ENCODE measurements at regions not wholly inside any gene's neighbourhood (a gene's known extent, or its start where the extent isn't known, plus 50 kb on each side); places are given as distances from the start of the nearest gene placed in this dataset.

- no peaks in the 10 kb centered on the region for H3K23me2 ChIP-seq (ENCODE audit: low read depth, low read length)
- H3K4me1 ChIP-seq (replicated peaks in 1 of 4; ENCODE audit: control insufficient read depth in 3 of 4, insufficient read depth in 4 of 4, low read length in 3 of 4): peaks cover 0 to 14% (median 11%) of the 10 kb centered on the region in 4 experiments; a peak in 6 of 7 replicates
- POLR2A ChIA-PET (ENCODE audit: partially characterized antibody): interaction anchor here (0.6 kb wide), 1 partner anchor 337 kb away, joined by 3 read pairs; no protein-coding TSS in a partner anchor
- no peak overlapping the region for H2BK5ac ChIP-seq (ENCODE audit: low read depth, low read length)
- H3K79me2 ChIP-seq (ENCODE audit: control insufficient read depth in 1 of 2, insufficient read depth in 2 of 2, low read length in 2 of 2): no peaks in the 10 kb centered on the region
- H2AK5ac ChIP-seq (ENCODE audit: low read depth, low read length): no peak overlapping the region
- no peak overlapping the region for H2BK120ac ChIP-seq (replicated peaks; ENCODE audit: low read depth, low read length)
- CTCF ChIA-PET (ENCODE audit: partially characterized antibody): interaction anchor here (2.8 kb wide), 1 partner anchor 10 kb away, joined by 12 read pairs; no protein-coding TSS in a partner anchor
- H4K20me1 ChIP-seq (replicated peaks in 1 of 2; ENCODE audit: control insufficient read depth in 1 of 2, insufficient read depth in 2 of 2, low read length in 2 of 2): no peaks in the 10 kb centered on the region
- H4K91ac ChIP-seq (replicated peaks; ENCODE audit: insufficient read length, low read length): no peak overlapping the region
- H2AFZ ChIP-seq (ENCODE audit: low read length): no peak overlapping the region
- no peak for FAIRE-seq
- H3K4me3 ChIP-seq (ENCODE audit: extremely low read depth in 1 of 4, insufficient read depth in 2 of 4, low read depth in 3 of 4, low read length in 4 of 4): no peak overlapping the region
- no peak overlapping the region for H2BK12ac ChIP-seq (ENCODE audit: low read depth, low read length)
- no peak overlapping the region for H2BK20ac ChIP-seq (ENCODE audit: low read length)
- H3K27ac ChIP-seq (ENCODE audit: low read depth, low read length): no peak overlapping the region
- H3K27me3 ChIP-seq (replicated peaks in 1 of 4; ENCODE audit: control insufficient read depth in 3 of 4, extremely low read depth in 1 of 4, insufficient read depth in 3 of 4, low read length in 3 of 4): peaks cover 0 to 24% (median 16%) of the 10 kb centered on the region in 4 experiments; a peak in 4 of 7 replicates
- no peak overlapping the region for H2BK15ac ChIP-seq (ENCODE audit: low read length)
- no peak overlapping the region for H3K14ac ChIP-seq (ENCODE audit: insufficient read length)
- no peak overlapping the region for H3K18ac ChIP-seq (ENCODE audit: extremely low read depth, low read length)
- H3K4ac ChIP-seq (replicated peaks; ENCODE audit: insufficient read length, low read depth, low read length): no peak overlapping the region
- no peak overlapping the region for H3K9ac ChIP-seq (replicated peaks in 1 of 4; ENCODE audit: extremely low read depth in 1 of 4, low read depth in 3 of 4, low read length in 3 of 4)
- no peak overlapping the region for H4K8ac ChIP-seq (ENCODE audit: extremely low read depth, insufficient read depth, low read length)
- peaks cover 10 to 17% of the 10 kb centered on the region in 2 experiments; a peak in 3 of 4 replicates for H3K9me3 ChIP-seq (ENCODE audit: insufficient read depth in 2 of 2, low read depth in 1 of 2, low read length in 1 of 2)
- H4K5ac ChIP-seq (ENCODE audit: insufficient read length, low read depth, low read length): no peak overlapping the region
- TF ChIP-seq EZH2 (IDR thresholded peaks at IDR 0.05; ENCODE audit: low read depth, low read length, severe bottlenecking): no peak
- TF ChIP-seq KDM5A (IDR thresholded peaks at IDR 0.05; ENCODE audit: low read length): no peak
- no peak for TF ChIP-seq PHF8 (conservative IDR thresholded peaks at IDR 0.05; ENCODE audit: low read depth, low read length)
- TF ChIP-seq TAF1 (IDR thresholded peaks at IDR 0.05; ENCODE audit: low read depth, low read length): no peak
- no peaks in the 10 kb centered on the region for H3K79me1 ChIP-seq (ENCODE audit: low read depth, low read length)
- DNase-seq (ENCODE audit: low read depth in 1 of 2, low spot score in 2 of 2): no peak
- no peaks in the 10 kb centered on the region; a peak in 1 of 8 replicates for H3K36me3 ChIP-seq (ENCODE audit: control insufficient read depth in 2 of 4, insufficient read depth in 4 of 4, low read length in 3 of 4)
- H3K23ac ChIP-seq (ENCODE audit: insufficient read length): no peak overlapping the region
- H3K56ac ChIP-seq (replicated peaks; ENCODE audit: insufficient read length, low read depth, low read length): no peak overlapping the region
- H3K4me2 ChIP-seq (ENCODE audit: insufficient read depth in 1 of 2, low read depth in 2 of 2, low read length in 2 of 2): no peak overlapping the region
Measured at GRCh38 chr17:77730376-77730775, 228.1 kb upstream of the TNRC6C start.
